GM12891 (cell line): ENCODE measurements at regions not wholly inside any gene's neighbourhood (a gene's known extent, or its start where the extent isn't known, plus 50 kb on each side); places are given as distances from the start of the nearest gene placed in this dataset.

Experiments used
- DNase-seq: peaks from one replicate; pipeline ENCODE4 v3.0.0; 2011; ENCODE audit warnings: low spot score; ENCODE audit not compliant: insufficient read length
- FAIRE-seq: peaks from 2 replicates; lab custom pipeline; 2011; peaks lifted over from hg19 to GRCh38; lab: Jason Lieb, UNC
- PAX5 ChIP-seq: IDR thresholded peaks from 2 replicates; pipeline ENCODE4 v1.6.1; 2011; ENCODE audit warnings: low read length, moderate library complexity, mild to moderate bottlenecking; ENCODE audit not compliant: insufficient read depth, severe bottlenecking
- POLR2A ChIP-seq: IDR thresholded peaks from 2 replicates; pipeline ENCODE4 v1.6.1; 2011; ENCODE audit warnings: low read depth, low read length, control low read depth
- POLR2AphosphoS5 ChIP-seq: IDR thresholded peaks from 2 replicates; pipeline ENCODE4 v1.6.1; 2011; ENCODE audit warnings: low read depth, low read length, control low read depth
- POU2F2 ChIP-seq: IDR thresholded peaks from 2 replicates; pipeline ENCODE4 v1.6.1; 2011; ENCODE audit warnings: low read depth, mild to moderate bottlenecking, control low read depth, low read length, moderate library complexity
- SPI1 ChIP-seq: IDR thresholded peaks from 2 replicates; pipeline ENCODE4 v1.6.1; 2011; ENCODE audit warnings: low read depth, low read length, control low read depth
- TAF1 ChIP-seq: IDR thresholded peaks from 2 replicates; pipeline ENCODE4 v1.6.1; 2011; ENCODE audit warnings: low read depth, low read length, control low read depth

DNA sequence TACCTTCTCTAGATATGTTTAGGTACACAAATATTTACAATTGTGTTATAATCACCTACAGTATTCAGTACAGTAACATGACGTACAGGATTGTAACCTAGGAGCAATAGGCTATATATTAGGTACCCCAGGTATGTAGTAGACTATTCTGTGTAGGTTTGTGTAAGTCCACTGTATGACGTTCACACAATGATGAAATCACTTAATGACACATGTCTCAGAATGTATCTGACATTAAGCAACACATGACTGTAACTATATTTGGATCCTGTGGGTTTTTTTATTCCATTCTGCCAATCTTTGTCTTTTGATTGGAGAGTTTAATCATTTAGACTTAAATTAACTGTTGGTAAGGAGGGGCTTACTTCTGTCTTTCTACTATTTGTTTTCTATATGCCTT lies 52.1 kb downstream of the STYXL2 start:
- FAIRE-seq (peak; percentile 45), DNase-seq (no peak)
- TF ChIP-seq POLR2AphosphoS5 (no peak), SPI1 (no peak), POU2F2 (no peak), POLR2A (no peak), PAX5 (no peak), TAF1 (no peak)

DNA sequence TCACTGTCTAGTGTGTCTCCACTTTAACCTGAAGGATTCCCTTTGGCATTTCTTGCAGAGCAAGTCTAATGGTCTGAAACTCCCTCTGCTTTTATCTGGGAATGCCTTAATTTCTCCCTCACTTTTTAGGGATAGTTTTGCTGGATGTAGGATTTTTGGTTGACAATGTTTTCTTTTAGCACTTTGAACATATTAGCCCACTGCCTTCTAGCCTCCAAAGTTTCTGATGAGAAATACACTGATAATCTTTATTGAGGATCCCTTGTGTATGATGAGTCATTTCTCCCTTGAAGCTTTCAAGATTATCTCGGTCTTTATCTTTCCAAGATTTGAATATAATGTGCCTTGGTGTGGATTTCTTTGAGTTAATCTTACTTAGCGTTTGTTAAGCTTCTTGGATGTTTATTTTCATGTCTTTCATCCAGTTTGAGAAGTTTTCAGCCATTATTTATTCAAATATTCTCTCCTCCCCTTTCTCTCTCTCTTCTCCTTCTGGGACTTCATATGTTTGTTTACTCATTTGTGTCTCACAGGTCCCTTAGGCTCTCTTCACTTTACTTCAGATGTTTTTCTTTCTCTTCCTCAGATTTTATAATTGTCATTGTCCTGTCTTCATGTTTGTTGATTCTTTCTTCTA lies 53.1 kb downstream of the STYXL2 start:
- FAIRE-seq (no peak), DNase-seq (no peak)
- no peak for TF ChIP-seq POLR2AphosphoS5
- TF ChIP-seq POLR2A: no peak
- TF ChIP-seq SPI1: no peak
- TF ChIP-seq PAX5: no peak
- no peak for TF ChIP-seq TAF1
- no peak for TF ChIP-seq POU2F2

DNA sequence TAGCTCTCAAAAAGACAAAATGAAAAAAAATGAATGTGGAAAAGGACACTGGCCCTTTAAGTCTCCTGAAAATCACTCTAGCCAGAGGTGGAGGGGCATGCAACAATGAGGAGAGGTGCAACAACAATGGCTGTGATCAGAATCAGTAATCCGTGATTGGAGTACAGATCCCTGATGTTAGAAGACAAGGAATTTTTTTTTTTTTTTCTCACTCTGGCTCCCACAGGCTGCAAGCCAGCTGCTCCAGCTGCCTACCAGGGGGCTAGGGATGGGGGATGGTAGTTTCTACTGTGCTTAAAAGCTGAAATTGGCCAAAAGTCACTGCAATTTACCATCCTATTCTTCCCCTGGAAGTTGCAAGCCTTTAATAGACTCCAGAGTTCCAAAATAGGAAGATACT lies 54.5 kb downstream of the STYXL2 start:
- FAIRE-seq (no peak), DNase-seq (no peak)
- TF ChIP-seq SPI1 (no peak), TAF1 (no peak), POU2F2 (no peak), PAX5 (no peak), POLR2A (no peak), POLR2AphosphoS5 (no peak)

DNA sequence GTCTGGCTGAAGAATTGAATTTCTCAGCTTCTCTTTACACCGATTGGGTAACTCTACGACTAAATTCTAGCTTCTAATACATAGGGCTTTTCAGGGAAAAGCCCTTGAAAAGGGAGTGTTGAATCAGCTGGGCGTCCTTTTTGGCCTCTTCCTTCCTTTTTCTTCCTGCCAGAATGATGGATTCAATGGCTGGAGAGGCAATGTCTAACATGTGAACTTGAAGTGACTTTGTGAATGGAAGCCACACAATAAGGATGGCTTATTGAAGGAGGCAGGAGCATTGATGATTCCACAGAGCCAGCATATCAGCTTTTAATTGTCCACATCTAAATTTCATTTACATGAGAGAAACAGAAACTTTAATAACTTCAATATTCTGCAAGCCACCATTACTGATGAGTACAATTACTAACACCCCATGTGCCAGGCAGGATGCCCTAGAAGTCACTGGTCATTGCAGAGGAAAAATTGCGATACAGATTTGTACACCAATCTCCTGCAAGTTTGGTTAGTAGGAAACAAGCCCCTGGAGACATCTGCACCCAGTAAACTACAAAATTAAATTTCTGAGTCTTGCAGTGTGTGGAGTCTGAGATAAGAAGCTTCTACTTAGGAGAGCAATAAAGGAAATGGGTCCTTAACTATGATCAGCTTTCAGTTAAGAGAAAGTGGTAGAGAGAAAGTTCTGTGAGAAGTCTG lies 56.1 kb downstream of the STYXL2 start:
- no peak for DNase-seq
- no peak for TF ChIP-seq PAX5
- TF ChIP-seq SPI1: no peak
- no peak for TF ChIP-seq POLR2A
- TF ChIP-seq POU2F2: no peak
- TF ChIP-seq TAF1: no peak
- no peak for TF ChIP-seq POLR2AphosphoS5
- FAIRE-seq: no peak

DNA sequence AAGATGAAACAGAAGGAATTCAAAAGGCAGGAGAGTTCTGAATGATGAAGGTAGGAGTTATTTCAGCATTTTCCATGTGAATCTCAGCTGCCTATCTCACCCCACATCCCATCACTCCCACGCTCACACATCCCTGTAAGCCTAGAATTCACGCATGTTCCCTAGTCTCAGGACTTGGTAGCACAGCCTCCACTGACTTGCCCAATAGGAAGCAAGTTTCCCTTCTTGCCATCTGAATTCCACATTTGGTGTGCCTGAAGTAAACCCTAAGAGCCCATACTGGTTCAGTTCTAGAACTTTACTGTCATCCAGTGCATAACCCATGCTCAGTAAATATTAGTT lies 56.6 kb downstream of the STYXL2 start:
- DNase-seq: no peak
- no peak for FAIRE-seq
- no peak for TF ChIP-seq SPI1
- no peak for TF ChIP-seq POLR2A
- no peak for TF ChIP-seq POLR2AphosphoS5
- TF ChIP-seq TAF1: no peak
- TF ChIP-seq POU2F2: no peak
- no peak for TF ChIP-seq PAX5

DNA sequence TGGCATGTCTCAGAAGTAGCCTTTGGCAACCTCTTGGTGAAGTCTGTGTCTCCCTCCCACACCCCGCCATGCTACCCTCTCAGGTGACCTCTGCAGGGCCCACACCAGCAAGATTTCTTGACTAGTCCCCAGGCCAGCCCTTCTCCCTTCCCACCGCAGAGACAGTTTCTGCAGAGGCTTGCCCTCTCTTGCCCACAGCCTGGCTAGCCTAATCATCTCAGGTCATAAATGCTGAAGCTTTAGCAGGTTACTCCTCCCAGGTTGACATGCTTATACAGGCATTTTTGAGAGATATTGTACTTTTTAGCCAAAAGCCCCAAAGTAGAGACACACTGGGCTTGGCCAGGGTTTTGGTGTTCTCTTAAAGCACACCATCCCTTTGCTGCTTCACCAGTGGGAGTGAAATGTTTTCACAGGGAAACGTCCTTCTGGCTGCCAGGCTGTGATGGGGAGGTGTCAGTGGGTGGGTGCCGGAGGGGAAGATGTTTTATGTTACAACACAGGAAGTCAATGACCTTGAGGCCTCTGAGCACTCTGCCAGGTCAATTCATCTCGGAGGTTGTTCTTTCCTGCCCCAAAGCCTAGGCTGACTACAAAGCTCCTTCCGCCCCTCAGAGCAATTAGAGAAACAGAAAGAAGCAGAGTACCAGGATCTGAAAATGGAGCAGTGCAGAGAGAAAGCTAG lies 58.5 kb downstream of the STYXL2 start:
- DNase-seq (no peak), FAIRE-seq (no peak)
- TF ChIP-seq PAX5 (no peak), POLR2A (no peak), TAF1 (no peak), POLR2AphosphoS5 (no peak), POU2F2 (no peak), SPI1 (no peak)

DNA sequence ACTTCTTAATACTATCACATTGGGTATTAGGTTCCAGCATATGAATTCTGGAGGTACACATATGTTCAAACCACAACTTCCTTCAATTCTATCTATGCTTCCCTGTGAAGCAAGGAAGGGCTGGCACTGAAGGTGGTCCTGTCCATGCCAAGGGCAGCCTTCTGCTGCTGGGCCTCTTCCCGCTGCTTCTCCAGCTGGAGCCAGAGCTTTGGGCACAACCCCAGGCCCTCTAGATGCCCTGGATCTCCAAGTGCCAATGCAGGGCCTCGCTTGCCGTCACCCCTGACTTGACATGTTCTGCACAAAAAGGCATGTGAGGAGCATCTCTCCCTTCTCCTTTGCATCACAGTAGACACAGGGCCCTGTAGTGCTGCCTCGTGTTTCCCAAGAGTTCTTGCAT lies 62.6 kb downstream of the STYXL2 start:
- DNase-seq (no peak), FAIRE-seq (no peak)
- TF ChIP-seq POU2F2 (no peak), POLR2AphosphoS5 (no peak), TAF1 (no peak), SPI1 (no peak), PAX5 (no peak), POLR2A (no peak)

DNA sequence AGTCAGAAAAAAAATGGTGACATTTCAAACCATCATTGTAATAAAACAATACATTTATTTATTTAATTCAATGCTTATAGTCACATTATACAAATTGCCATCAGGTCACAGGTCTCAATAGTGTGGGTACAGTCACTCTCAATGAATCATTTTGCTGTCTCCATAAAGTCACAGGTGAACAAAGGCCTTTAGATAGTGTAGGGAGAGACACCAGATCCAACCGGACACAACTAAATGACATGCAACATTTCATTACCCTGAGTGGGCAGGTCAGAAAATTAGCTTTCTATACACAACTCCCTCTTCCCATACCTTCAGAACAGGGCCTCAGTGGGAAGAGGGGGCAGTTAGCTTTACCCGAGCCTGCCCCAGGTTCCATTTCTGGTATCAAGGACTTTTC lies 63.2 kb downstream of the STYXL2 start:
- DNase-seq: no peak
- no peak for TF ChIP-seq PAX5
- no peak for TF ChIP-seq SPI1
- no peak for TF ChIP-seq POLR2AphosphoS5
- no peak for TF ChIP-seq POU2F2
- no peak for TF ChIP-seq POLR2A
- TF ChIP-seq TAF1: no peak
- FAIRE-seq: no peak
